HG02885 (cell line): ENCODE measurements at regions not wholly inside any gene's neighbourhood (a gene's known extent, or its start where the extent isn't known, plus 50 kb on each side); places are given as distances from the start of the nearest gene placed in this dataset.
A peak's percentile ranks its signal among the peaks of the same experiment; 100 is the strongest.
"Not testable (repeated sequence)": the region's sequence is repeated elsewhere in the genome, so short reads cannot be mapped to it uniquely, and the experiment has no call there.

Experiments
- ATAC-seq: cut with Tn5 transposase; IDR thresholded peaks from one replicate; pipeline ENCODE4 v1.9.1; 2021; ENCODE audit warnings: mild to moderate bottlenecking; ENCODE audit not compliant: unreplicated experiment, poor library complexity

DNA sequence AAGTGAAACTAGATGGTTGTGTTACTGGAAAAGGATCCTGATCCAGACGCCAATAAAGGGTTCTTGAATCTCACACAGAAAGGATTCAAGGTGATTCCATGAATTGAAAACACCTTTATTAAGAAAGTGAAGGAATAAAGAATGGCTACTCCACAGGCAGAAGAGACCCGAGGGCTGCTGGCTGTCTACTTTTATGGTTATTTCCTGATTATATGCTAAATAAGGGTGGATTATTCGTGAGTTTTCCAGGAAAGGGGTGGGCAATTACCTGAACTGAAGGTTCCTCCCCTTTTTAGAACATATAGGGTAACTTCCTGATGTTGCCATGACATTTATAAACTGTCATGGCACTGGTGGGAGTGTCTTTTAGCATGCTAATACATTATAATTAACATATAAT, 50.9 kb upstream of the WARS2 start:
- ATAC-seq = no peak

- no peak for ATAC-seq
Measured at GRCh38 chr1:119204197-119204960, 63.9 kb upstream of the WARS2 start.

- ATAC-seq = no peak
Measured at GRCh38 chr1:119204961-119205357, 64.5 kb upstream of the WARS2 start.

GRCh38 chr1:119209061-119209460, 68.6 kb upstream of the WARS2 start:
- no peak for ATAC-seq

- ATAC-seq = no peak
Measured at GRCh38 chr1:119209596-119210295, 69.3 kb upstream of the WARS2 start.

DNA sequence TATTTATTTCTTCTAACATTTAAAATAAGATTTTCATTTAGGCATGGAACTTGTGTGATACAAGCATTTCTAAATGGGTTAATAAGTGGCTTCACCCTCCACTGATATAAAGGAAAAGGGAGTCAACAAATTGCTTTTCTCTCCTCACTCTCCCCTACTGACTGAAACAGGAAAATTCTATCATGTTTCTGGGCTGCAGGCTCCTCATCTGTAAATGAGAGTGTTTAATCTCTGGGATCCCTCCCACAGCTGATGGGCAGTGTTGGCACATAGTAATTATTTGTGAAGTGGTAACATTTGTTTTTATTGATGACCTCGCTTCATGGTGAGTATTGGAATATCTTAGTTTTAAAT, 69.8 kb upstream of the WARS2 start:
- no peak for ATAC-seq

DNA sequence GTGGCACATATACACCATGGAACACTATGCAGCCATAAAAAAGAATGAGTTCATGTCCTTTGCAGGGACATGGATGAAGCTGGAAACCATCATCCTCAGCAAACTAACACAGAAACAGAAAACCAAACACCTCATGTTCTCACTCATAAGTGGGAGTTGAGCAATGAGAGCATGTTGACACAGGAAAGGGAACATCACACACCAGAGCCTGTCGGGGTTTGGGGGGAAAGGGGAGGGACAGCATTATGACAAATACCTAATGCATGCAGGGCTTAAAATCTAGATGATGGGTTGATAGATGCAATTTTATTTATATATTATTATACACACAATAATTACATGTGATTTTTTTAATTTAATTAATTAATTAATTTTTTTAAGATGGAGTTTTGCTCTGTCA, 72.8 kb upstream of the WARS2 start:
- ATAC-seq = not testable (repeated sequence)

GRCh38 chr1:119214961-119215360, 74.5 kb upstream of the WARS2 start:
- ATAC-seq = not testable (repeated sequence)

DNA sequence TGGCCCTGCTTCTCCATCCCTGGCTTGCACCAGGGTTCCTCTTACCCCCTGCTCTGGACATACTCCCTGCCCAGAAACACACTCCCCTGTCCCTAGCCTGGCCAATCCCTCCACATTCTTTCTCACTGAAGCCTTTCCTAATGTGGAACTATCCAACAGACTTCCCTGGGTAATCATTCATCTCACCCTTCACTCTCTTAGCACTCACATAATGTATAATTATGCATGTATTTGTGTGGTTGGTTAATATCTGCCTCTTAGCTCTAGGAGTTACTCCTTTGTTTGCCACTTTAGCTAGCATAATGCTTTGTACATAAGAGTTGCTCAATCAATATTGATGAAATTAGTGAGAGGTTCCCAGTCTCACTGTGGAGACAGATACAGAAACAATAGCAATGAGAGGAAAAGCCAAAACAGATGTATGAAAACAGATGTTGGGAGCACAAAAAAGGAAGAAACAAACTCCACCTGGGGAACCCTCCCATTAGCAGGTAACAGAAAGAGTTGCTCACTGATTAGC, 76.9 kb upstream of the WARS2 start:
- ATAC-seq = no peak

- no peak for ATAC-seq
Measured at GRCh38 chr1:119219711-119220110, 79.3 kb upstream of the WARS2 start.

DNA sequence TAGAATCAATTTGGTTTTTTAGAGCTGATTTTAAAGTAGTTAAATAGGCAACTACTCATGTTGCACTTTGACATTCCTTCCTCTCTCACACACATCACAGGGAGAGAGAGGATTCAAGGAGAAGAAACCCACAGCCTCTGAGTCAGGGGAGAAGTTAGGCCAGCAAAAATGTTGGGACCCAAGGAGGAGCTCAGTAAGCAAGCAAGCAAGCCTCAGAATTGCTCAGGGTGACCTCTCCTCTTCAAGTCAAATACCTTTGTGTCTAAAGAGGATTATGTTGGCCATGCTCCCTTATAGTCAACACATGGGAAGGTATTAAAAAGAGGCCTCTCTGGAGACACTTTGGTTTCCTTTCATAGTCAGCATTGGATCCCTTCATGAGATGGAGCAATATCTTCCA, 80.5 kb upstream of the WARS2 start:
- ATAC-seq = no peak

DNA sequence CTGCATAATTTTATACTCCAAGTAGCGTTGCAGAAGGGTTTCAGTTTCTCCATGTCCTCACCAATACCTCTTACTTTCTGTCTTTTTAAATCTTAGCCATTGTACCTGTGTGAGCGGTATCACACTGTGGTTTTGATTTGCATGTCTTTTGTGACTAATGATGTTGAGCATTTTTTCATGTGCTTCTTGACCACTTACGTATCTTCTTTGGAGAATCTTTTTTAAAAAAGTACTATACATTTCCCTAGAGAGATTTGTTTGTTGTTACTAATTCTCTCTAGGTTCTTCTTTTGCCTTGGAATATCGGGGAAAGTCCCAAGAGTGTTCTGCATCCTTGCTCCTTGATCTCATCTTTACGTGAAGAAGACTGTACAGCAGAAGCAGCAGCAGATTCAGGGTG, 81.8 kb upstream of the WARS2 start:
- ATAC-seq = no peak

GRCh38 chr1:119225265-119225664, 84.8 kb upstream of the WARS2 start:
- ATAC-seq = no peak

GRCh38 chr1:119225831-119226230, 85.4 kb upstream of the WARS2 start:
- no peak for ATAC-seq

GRCh38 chr1:119226321-119226720, 85.9 kb upstream of the WARS2 start:
- ATAC-seq = no peak

GRCh38 chr1:119226913-119227312, 86.5 kb upstream of the WARS2 start:
- peak; percentile 51 for ATAC-seq

GRCh38 chr1:119227456-119227855, 87.0 kb upstream of the WARS2 start:
- no peak for ATAC-seq

- ATAC-seq = no peak
Measured at GRCh38 chr1:119228335-119229080, 88.1 kb upstream of the WARS2 start.

DNA sequence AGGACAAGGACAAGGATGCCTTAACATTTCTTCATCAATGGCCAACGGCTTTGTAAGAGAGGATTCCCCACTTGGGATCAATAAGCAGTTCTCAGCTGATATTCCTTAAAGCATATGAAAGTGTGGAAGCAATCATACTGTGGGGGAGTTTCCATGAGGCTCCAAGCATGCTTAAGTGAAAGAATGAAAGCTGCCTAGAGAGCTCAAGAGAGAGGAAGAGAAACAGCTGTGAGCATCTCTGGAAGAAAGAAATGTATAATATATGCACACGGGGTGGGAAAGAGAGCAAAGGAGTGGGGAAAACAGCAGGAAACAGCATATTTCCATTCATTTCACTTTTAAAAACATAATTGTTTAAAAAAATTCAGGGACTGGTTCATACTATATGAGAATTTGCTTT, 94.7 kb upstream of the WARS2 start:
- ATAC-seq = no peak

GRCh38 chr1:119245881-119246280, 105.4 kb upstream of the WARS2 start:
- ATAC-seq = no peak

DNA sequence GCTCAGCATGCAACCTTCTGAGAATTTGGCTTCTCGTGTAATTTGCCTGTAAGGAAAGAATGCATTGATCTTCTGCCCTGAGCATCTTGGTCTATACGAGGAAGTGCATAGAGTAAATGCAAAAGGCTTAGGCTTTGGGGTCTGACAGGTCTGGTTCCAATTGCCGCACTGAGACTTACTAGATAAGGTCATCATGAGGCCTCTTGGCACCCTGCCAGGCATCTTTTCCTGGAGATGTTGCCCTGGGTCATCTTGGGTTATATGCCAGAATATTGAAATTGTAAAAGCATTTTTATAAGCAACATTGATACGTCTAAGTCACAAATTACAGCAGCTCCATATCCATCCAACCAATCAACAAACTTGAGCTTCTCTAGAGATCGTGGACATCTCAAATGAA, 108.8 kb upstream of the WARS2 start:
- ATAC-seq = no peak
